MM.1S (cell line): ENCODE measurements at regions not wholly inside any gene's neighbourhood (a gene's known extent, or its start where the extent isn't known, plus 50 kb on each side); places are given as distances from the start of the nearest gene placed in this dataset.

Source experiments
- CTCF ChIP-seq: fragments of 300-600 bp; sonication (generic); IDR thresholded peaks from 2 replicates; pipeline ENCODE4 v1.5.1; 2016; ENCODE audit warnings: antibody characterized with exemption, low read length, mixed read lengths
- EZH2 ChIP-seq: fragments of 300-600 bp; sonication (generic); optimal IDR thresholded peaks from 2 replicates; pipeline ENCODE3; 2017; ENCODE audit warnings: low read depth, mild to moderate bottlenecking, antibody characterized with exemption, low read length, mixed read lengths

- TF ChIP-seq CTCF, result no peak
- TF ChIP-seq EZH2, result no peak
Observed at GRCh38 chr12:93279565-93280412, 97.9 kb upstream of the NUDT4 start.
